ENCODE measurements at regions not wholly inside any gene's neighbourhood (a gene's known extent, or its start where the extent isn't known, plus 50 kb on each side); places are given as distances from the start of the nearest gene placed in this dataset.

DNA sequence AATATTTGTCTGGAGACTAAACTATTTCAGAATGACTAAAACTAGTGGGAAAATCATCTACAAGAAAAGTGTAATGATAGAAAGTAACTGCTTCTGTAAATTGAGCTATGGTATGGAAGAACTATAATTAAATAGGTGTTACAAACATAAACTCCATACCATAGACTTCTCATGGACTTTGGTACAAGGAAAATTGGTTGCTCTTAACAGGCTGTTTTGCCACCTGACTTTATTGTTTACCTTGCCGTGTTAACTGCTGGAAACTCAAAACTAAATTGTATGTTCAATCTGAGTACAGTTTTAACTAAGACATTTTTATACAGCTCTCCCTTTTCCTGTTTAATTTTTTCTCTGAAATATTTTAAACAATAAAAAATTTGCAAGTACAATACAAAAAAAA, 261.8 kb upstream of the POU3F2 start:
- intact Hi-C loops (cut with DNase I): no loop called here
- Histone ChIP-seq H3K4me3 (no peak overlapping the region), H3K4me1 (no peaks in the 10 kb centered on the region), H3K36me3 (replicated peaks in 1 of 2; ENCODE audit: insufficient read depth in 1 of 2, low read depth in 2 of 2) (no peaks in the 10 kb centered on the region), H3K27me3 (peaks cover 0 to 2% of the 10 kb centered on the region in 2 donors), H3K27ac (no peak overlapping the region), H3K9me3 (no peaks in the 10 kb centered on the region)
- DNase-seq (no peak), ATAC-seq (no peak)
- WGBS, 2 donors: 22 to 43% methylated on average over 1 of the region's 1 CpG
- TF ChIP-seq, protein P1, sequence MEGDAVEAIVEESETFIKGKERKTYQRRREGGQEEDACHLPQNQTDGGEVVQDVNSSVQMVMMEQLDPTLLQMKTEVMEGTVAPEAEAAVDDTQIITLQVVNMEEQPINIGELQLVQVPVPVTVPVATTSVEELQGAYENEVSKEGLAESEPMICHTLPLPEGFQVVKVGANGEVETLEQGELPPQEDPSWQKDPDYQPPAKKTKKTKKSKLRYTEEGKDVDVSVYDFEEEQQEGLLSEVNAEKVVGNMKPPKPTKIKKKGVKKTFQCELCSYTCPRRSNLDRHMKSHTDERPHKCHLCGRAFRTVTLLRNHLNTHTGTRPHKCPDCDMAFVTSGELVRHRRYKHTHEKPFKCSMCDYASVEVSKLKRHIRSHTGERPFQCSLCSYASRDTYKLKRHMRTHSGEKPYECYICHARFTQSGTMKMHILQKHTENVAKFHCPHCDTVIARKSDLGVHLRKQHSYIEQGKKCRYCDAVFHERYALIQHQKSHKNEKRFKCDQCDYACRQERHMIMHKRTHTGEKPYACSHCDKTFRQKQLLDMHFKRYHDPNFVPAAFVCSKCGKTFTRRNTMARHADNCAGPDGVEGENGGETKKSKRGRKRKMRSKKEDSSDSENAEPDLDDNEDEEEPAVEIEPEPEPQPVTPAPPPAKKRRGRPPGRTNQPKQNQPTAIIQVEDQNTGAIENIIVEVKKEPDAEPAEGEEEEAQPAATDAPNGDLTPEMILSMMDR (IDR thresholded peaks at IDR 0.05): no peak
- TF ChIP-seq POLR2A (IDR thresholded peaks at IDR 0.05): no peak

GRCh38 chr6:98574984-98575383, 259.4 kb upstream of the POU3F2 start:
- no peak overlapping the region for H3K27ac ChIP-seq
- ATAC-seq (no peak), DNase-seq (peak in 3 of 4 donors; percentile 6 to 14 (median 12))
- TF ChIP-seq, protein P1 (IDR thresholded peaks at IDR 0.05): no peak
- TF ChIP-seq POLR2A (IDR thresholded peaks at IDR 0.05): no peak
- no peaks in the 10 kb centered on the region for H3K36me3 ChIP-seq (replicated peaks in 1 of 2; ENCODE audit: insufficient read depth in 1 of 2, low read depth in 2 of 2)
- H3K4me1 ChIP-seq: no peaks in the 10 kb centered on the region
- WGBS, 2 donors: 32% methylated on average over 5 of the region's 5 CpGs
- intact Hi-C loops (cut with DNase I): no loop called here
- H3K9me3 ChIP-seq: no peaks in the 10 kb centered on the region
- no peak overlapping the region for H3K4me3 ChIP-seq
- H3K27me3 ChIP-seq: peaks cover 0 to 2% of the 10 kb centered on the region in 2 donors

DNA sequence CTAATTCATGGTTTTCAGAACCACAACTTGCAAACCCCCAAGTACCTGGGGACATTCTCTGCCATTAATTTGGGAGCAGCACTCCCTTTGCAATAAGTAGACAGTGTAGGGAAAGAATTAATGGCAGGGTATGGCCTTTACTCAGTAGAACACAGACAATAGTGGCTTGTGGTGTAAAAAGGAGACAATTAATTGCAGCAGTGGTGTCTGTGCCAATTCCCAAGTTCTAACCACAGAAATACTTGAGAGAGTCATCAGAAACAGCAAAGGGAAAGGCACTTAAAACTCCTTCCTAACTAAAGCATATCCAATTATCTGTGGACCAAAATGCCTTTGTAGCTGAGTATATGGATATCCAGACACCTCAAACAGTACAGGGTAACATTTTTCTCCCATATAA, 257.6 kb upstream of the POU3F2 start:
- Histone ChIP-seq H3K4me1 (no peaks in the 10 kb centered on the region), H3K4me3 (no peak overlapping the region), H3K36me3 (replicated peaks in 1 of 2; ENCODE audit: insufficient read depth in 1 of 2, low read depth in 2 of 2) (no peaks in the 10 kb centered on the region), H3K27ac (no peak overlapping the region), H3K27me3 (peaks cover 0 to 2% of the 10 kb centered on the region in 2 donors), H3K9me3 (no peaks in the 10 kb centered on the region)
- intact Hi-C loops (cut with DNase I): no loop called here
- TF ChIP-seq, protein P1 (IDR thresholded peaks at IDR 0.05): no peak
- TF ChIP-seq POLR2A (IDR thresholded peaks at IDR 0.05): no peak
- no peak for ATAC-seq
- DNase-seq: no peak

- DNase-seq (no peak), ATAC-seq (no peak)
- no peaks in the 10 kb centered on the region for H3K4me1 ChIP-seq
- TF ChIP-seq, protein P1 (IDR thresholded peaks at IDR 0.05): no peak
- no peak for TF ChIP-seq POLR2A (IDR thresholded peaks at IDR 0.05)
- H3K27ac ChIP-seq: no peak overlapping the region
- intact Hi-C loops (cut with DNase I): no loop called here
- H3K36me3 ChIP-seq (replicated peaks in 1 of 2; ENCODE audit: insufficient read depth in 1 of 2, low read depth in 2 of 2): no peaks in the 10 kb centered on the region
- H3K4me3 ChIP-seq: no peak overlapping the region
- no peaks in the 10 kb centered on the region for H3K27me3 ChIP-seq
- WGBS, 2 donors: 36 to 56% methylated on average over 1 of the region's 1 CpG
- H3K9me3 ChIP-seq: no peaks in the 10 kb centered on the region
Observed at GRCh38 chr6:98578016-98578415, 256.4 kb upstream of the POU3F2 start.

DNA sequence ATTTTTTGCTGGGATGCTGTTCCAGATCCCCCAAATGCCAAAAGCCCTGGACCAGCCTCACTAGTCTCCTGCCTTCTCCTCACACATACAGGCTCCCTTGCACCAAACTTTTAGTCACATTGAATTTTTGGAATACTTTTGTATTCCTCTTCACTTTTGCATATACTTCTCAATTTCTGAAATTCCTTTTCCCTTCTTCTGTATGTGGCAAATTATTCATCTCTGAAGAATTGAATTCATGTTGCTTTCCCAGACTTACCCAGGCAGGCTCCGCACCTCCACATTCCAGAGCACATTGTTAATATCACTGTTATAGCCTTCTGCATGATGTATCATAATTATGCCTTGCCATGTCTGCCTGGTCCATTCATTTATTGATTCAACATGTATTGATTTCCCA, 255.3 kb upstream of the POU3F2 start:
- WGBS, 2 donors: 87 to 89% methylated on average over 1 of the region's 1 CpG

More for the DNA sequence above, 255.3 kb upstream of the POU3F2 start:
- no peaks in the 10 kb centered on the region for H3K9me3 ChIP-seq
- no peaks in the 10 kb centered on the region for H3K27me3 ChIP-seq
- H3K36me3 ChIP-seq (replicated peaks in 1 of 2; ENCODE audit: insufficient read depth in 1 of 2, low read depth in 2 of 2): no peaks in the 10 kb centered on the region
- H3K4me3 ChIP-seq: no peak overlapping the region
- TF ChIP-seq, protein P1 (IDR thresholded peaks at IDR 0.05): no peak
- TF ChIP-seq POLR2A (IDR thresholded peaks at IDR 0.05): no peak
- intact Hi-C loops (cut with DNase I): no loop called here
- no peak overlapping the region for H3K27ac ChIP-seq
- H3K4me1 ChIP-seq: no peaks in the 10 kb centered on the region
- no peak for ATAC-seq
- DNase-seq: no peak
